HCT116 (cell line): ENCODE measurements at regions not wholly inside any gene's neighbourhood (a gene's known extent, or its start where the extent isn't known, plus 50 kb on each side); places are given as distances from the start of the nearest gene placed in this dataset.

Experiments
- ATAC-seq: fragments of 200-7000 bp; cut with Tn5 transposase; 2 replicates; pipeline ENCODE4 v1.9.1; 2020; ENCODE audit warnings: mild to moderate bottlenecking, moderate library complexity
- BruUV-seq: library from RNA; stranded (reverse); fragments of 400-500 nt; replicated peaks from 2 replicates; lab custom pipeline; 2021; lab: Mats Ljungman, UMichigan
- CTCF ChIA-PET: fragments of 300-600 bp; sonication (Branson Sonifier 250); formaldehyde crosslinking; loops from one replicate; lab custom pipeline; 2021; ENCODE audit warnings: antibody characterized with exemption; lab: Charles Lee
- POLR2A ChIA-PET: fragments of 300-600, 350-600 bp; sonication (Branson Sonifier 250); formaldehyde crosslinking; loops from one replicate; lab custom pipeline; 2021; ENCODE audit warnings: antibody characterized with exemption; lab: Charles Lee
- RAD21 ChIA-PET, 2 experiments: fragments of 300-600 bp; sonication (Branson Sonifier 250); formaldehyde crosslinking; loops; one replicate each; lab custom pipeline; 2023; ENCODE audit warnings: low total read pairs in 2 of 2; ENCODE audit not compliant: uncharacterized antibody in 2 of 2, unreplicated experiment in 2 of 2, low non-redundant PET in 1 of 2; lab: Charles Lee
- DNase-seq: peaks from one replicate; pipeline ENCODE4 v3.0.0-alpha.2; 2010; ENCODE audit warnings: low read depth, low spot score
- H2AFZ ChIP-seq: fragments of 200-600 bp; shearing (Covaris generic), sonication (generic); 2 replicates; pipeline ENCODE4 v1.6.1; 2017; ENCODE audit warnings: low read depth, mixed run types, mixed read lengths, antibody characterized with exemption, low read length; ENCODE audit not compliant: poor library complexity, severe bottlenecking
- H3K27ac ChIP-seq: 2 replicates; pipeline ENCODE4 v1.5.1; 2012; ENCODE audit warnings: low read depth, low read length
- H3K27me3 ChIP-seq: fragments of 200-600 bp; sonication (generic); 2 replicates; pipeline ENCODE4 v1.6.1; 2016; ENCODE audit warnings: mixed run types, low read length, mixed read lengths; ENCODE audit not compliant: insufficient read depth
- H3K36me3 ChIP-seq, 2 experiments: fragments of 200-500 bp in 1 of 2; fragments of 200-600 bp in 1 of 2; sonication (Bioruptor generic) in 1 of 2; sonication (generic) in 1 of 2; 2 replicates each; pipeline versions ENCODE4 v1.5.1 to v1.6.1; 2014 to 2016; ENCODE audit warnings: low read length in 2 of 2, inconsistent platforms in 1 of 2, mixed read lengths in 1 of 2, mixed run types in 1 of 2; ENCODE audit not compliant: insufficient read depth in 2 of 2, control insufficient read depth in 1 of 2
- H3K4me1 ChIP-seq, 2 experiments: fragments of 200-600 bp in 1 of 2; sonication (generic) in 1 of 2; 2 replicates each; pipeline versions ENCODE4 v1.5.1 to v1.6.1; 2012 to 2017; ENCODE audit warnings: low read length in 2 of 2, inconsistent platforms in 1 of 2, mild to moderate bottlenecking in 1 of 2, mixed read lengths in 1 of 2, mixed run types in 1 of 2, moderate library complexity in 1 of 2; ENCODE audit not compliant: insufficient read depth in 2 of 2, control insufficient read depth in 1 of 2
- H3K4me2 ChIP-seq: fragments of 200-600 bp; sonication (generic); 2 replicates; pipeline ENCODE4 v1.6.1; 2017; ENCODE audit warnings: mixed run types, low read length, mixed read lengths
- H3K4me3 ChIP-seq, 2 experiments: fragments of 200-600 bp in 1 of 2; sonication (generic) in 1 of 2; replicated peaks in 1 of 2; 2 replicates each; pipeline ENCODE4 v1.5.1; 2011 to 2016; ENCODE audit warnings: low read length in 2 of 2, control low read depth in 1 of 2, low read depth in 1 of 2, mild to moderate bottlenecking in 1 of 2, mixed read lengths in 1 of 2, mixed run types in 1 of 2
- H3K79me2 ChIP-seq: fragments of 200-600 bp; sonication (generic); 2 replicates; pipeline ENCODE4 v1.6.1; 2017; ENCODE audit warnings: mild to moderate bottlenecking, mixed run types, low read length, moderate library complexity, mixed read lengths; ENCODE audit not compliant: insufficient read depth
- H3K9ac ChIP-seq: fragments of 200-600 bp; sonication (generic); 2 replicates; pipeline ENCODE4 v1.6.1; 2016; ENCODE audit warnings: low read length, mixed read lengths
- H3K9me2 ChIP-seq: fragments of 200-600 bp; sonication (generic), shearing (Covaris generic); 2 replicates; pipeline ENCODE4 v1.6.1; 2017; ENCODE audit warnings: mixed run types, mild to moderate bottlenecking, moderate library complexity; ENCODE audit not compliant: insufficient read depth
- H3K9me3 ChIP-seq, 2 experiments: fragments of 200-500 bp in 1 of 2; fragments of 200-600 bp in 1 of 2; sonication (Bioruptor generic) in 1 of 2; sonication (generic) in 1 of 2; 2 replicates each; pipeline ENCODE4 v1.6.1; 2014 to 2017; ENCODE audit warnings: low read length in 2 of 2, mixed read lengths in 2 of 2, inconsistent platforms in 1 of 2, low read depth in 1 of 2, mild to moderate bottlenecking in 1 of 2, mixed run types in 1 of 2, moderate library complexity in 1 of 2; ENCODE audit not compliant: control insufficient read depth in 1 of 2, insufficient read depth in 1 of 2
- H4K20me1 ChIP-seq: fragments of 200-600 bp; sonication (generic), shearing (Covaris generic); 2 replicates; pipeline ENCODE4 v1.6.1; 2017; ENCODE audit warnings: mixed run types, mild to moderate bottlenecking, moderate library complexity; ENCODE audit not compliant: insufficient read depth
- CEBPB ChIP-seq: IDR thresholded peaks from 2 replicates; pipeline ENCODE4 v1.6.1; 2012; ENCODE audit warnings: low read depth
- EGR1 ChIP-seq: IDR thresholded peaks from 2 replicates; pipeline ENCODE4 v1.6.1; 2012; ENCODE audit warnings: low read depth
- ELF1 ChIP-seq: IDR thresholded peaks from 2 replicates; pipeline ENCODE4 v1.6.1; 2012; ENCODE audit warnings: low read depth, borderline replicate concordance
- EZH2phosphoT487 ChIP-seq: fragments of 200-600 bp; IDR thresholded peaks from 2 replicates; pipeline ENCODE4 v1.6.1; 2018; ENCODE audit warnings: antibody characterized with exemption, borderline replicate concordance
- FOSL1 ChIP-seq: IDR thresholded peaks from 2 replicates; pipeline ENCODE4 v1.6.1; 2012; ENCODE audit warnings: low read depth
- POLR2A ChIP-seq: IDR thresholded peaks from 2 replicates; pipeline ENCODE4 v1.7.0; 2011; ENCODE audit warnings: borderline replicate concordance; ENCODE audit not compliant: insufficient read depth, insufficient read length; ENCODE audit errors: extremely low read depth
- POLR2AphosphoS5 ChIP-seq: IDR thresholded peaks from 2 replicates; pipeline ENCODE4 v1.6.1; 2011; ENCODE audit warnings: mild to moderate bottlenecking, low read depth, low read length, moderate library complexity
- RAD21 ChIP-seq: IDR thresholded peaks from 2 replicates; pipeline ENCODE4 v1.6.1; 2012; ENCODE audit warnings: low read depth, mild to moderate bottlenecking
- SIN3A ChIP-seq: IDR thresholded peaks from 2 replicates; pipeline ENCODE4 v1.6.1; 2012; ENCODE audit warnings: low read depth
- SP1 ChIP-seq: IDR thresholded peaks from 2 replicates; pipeline ENCODE4 v1.6.1; 2012; ENCODE audit warnings: low read depth
- SRF ChIP-seq: IDR thresholded peaks from 2 replicates; pipeline ENCODE4 v1.6.1; 2012; ENCODE audit warnings: low read depth
- TCF7L2 ChIP-seq: IDR thresholded peaks from 2 replicates; pipeline ENCODE4 v1.7.0; 2011; ENCODE audit warnings: borderline replicate concordance, inconsistent platforms; ENCODE audit not compliant: insufficient read depth, insufficient read length; ENCODE audit errors: extremely low read depth
- YY1 ChIP-seq: IDR thresholded peaks from 2 replicates; pipeline ENCODE4 v1.6.1; 2011; ENCODE audit warnings: low read length, low read depth, moderate library complexity, mild to moderate bottlenecking; ENCODE audit not compliant: insufficient replicate concordance; ENCODE audit errors: extremely low read depth
- ZFX ChIP-seq: fragments of 450-650 bp; IDR thresholded peaks from 2 replicates; pipeline ENCODE4 v1.6.1; 2017
- ZNF274 ChIP-seq: fragments of 200-500 bp; sonication (Bioruptor generic); IDR thresholded peaks from 2 replicates; pipeline ENCODE4 v1.6.1; 2014; ENCODE audit warnings: mild to moderate bottlenecking, low read depth, low read length, inconsistent platforms
- intact Hi-C: fragments of 100-400 bp; cut with micrococcal nuclease; formaldehyde crosslinking; loops from 2 replicates; pipeline ENCODE4 v1.10.0; 2022
- TF ChIP-seq, protein P1 (sequence below): IDR thresholded peaks from 2 replicates; pipeline ENCODE4 v1.6.1; 2011; ENCODE audit warnings: mild to moderate bottlenecking, low read length, moderate library complexity; ENCODE audit not compliant: insufficient replicate concordance; ENCODE audit errors: extremely low read depth
- TF ChIP-seq, protein P2 (sequence below): IDR thresholded peaks from 2 replicates; pipeline ENCODE4 v1.6.1; 2012
- TF ChIP-seq, protein P3 (sequence below): IDR thresholded peaks from 2 replicates; pipeline ENCODE4 v1.6.1; 2012; ENCODE audit warnings: low read depth
- TF ChIP-seq, protein P4 (sequence below): IDR thresholded peaks from 2 replicates; pipeline ENCODE4 v1.6.1; 2012

DNA sequence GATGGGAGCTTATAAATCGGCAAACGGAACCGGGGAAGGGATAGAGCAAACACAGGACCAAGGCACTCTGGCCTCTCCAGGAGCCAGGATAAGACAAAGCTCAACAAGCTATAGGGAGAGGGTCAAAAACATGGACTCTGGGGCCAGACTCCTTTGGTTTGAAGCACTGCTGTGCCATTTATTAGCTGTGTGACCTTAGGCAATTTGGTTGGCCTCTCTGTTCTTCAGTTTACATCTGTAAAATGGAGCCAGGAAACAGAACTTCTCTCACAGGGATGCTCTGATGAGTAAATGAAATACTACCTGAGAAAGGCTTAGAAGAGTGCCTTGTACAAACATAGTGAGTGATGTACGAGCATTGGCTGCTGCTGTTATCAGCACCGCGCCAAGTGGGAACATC lies 213.3 kb upstream of the PWP1 start:
- TF ChIP-seq SIN3A: no peak
- TF ChIP-seq ELF1: no peak
- TF ChIP-seq, protein P1, sequence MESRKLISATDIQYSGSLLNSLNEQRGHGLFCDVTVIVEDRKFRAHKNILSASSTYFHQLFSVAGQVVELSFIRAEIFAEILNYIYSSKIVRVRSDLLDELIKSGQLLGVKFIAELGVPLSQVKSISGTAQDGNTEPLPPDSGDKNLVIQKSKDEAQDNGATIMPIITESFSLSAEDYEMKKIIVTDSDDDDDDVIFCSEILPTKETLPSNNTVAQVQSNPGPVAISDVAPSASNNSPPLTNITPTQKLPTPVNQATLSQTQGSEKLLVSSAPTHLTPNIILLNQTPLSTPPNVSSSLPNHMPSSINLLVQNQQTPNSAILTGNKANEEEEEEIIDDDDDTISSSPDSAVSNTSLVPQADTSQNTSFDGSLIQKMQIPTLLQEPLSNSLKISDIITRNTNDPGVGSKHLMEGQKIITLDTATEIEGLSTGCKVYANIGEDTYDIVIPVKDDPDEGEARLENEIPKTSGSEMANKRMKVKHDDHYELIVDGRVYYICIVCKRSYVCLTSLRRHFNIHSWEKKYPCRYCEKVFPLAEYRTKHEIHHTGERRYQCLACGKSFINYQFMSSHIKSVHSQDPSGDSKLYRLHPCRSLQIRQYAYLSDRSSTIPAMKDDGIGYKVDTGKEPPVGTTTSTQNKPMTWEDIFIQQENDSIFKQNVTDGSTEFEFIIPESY: no peak
- TF ChIP-seq, protein P2, sequence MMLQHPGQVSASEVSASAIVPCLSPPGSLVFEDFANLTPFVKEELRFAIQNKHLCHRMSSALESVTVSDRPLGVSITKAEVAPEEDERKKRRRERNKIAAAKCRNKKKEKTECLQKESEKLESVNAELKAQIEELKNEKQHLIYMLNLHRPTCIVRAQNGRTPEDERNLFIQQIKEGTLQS: no peak
- TF ChIP-seq ZNF274: no peak
- no peak for TF ChIP-seq POLR2A
- no peak for TF ChIP-seq YY1
- no peak for TF ChIP-seq RAD21
- no peak for TF ChIP-seq POLR2AphosphoS5
- TF ChIP-seq TCF7L2: no peak
- no peak for TF ChIP-seq FOSL1
- no peak for TF ChIP-seq EGR1
- no peak for TF ChIP-seq SP1
- TF ChIP-seq ZFX: no peak
- no peak for TF ChIP-seq CEBPB
- TF ChIP-seq SRF: no peak
- no peak for TF ChIP-seq EZH2phosphoT487
- TF ChIP-seq, protein P3, sequence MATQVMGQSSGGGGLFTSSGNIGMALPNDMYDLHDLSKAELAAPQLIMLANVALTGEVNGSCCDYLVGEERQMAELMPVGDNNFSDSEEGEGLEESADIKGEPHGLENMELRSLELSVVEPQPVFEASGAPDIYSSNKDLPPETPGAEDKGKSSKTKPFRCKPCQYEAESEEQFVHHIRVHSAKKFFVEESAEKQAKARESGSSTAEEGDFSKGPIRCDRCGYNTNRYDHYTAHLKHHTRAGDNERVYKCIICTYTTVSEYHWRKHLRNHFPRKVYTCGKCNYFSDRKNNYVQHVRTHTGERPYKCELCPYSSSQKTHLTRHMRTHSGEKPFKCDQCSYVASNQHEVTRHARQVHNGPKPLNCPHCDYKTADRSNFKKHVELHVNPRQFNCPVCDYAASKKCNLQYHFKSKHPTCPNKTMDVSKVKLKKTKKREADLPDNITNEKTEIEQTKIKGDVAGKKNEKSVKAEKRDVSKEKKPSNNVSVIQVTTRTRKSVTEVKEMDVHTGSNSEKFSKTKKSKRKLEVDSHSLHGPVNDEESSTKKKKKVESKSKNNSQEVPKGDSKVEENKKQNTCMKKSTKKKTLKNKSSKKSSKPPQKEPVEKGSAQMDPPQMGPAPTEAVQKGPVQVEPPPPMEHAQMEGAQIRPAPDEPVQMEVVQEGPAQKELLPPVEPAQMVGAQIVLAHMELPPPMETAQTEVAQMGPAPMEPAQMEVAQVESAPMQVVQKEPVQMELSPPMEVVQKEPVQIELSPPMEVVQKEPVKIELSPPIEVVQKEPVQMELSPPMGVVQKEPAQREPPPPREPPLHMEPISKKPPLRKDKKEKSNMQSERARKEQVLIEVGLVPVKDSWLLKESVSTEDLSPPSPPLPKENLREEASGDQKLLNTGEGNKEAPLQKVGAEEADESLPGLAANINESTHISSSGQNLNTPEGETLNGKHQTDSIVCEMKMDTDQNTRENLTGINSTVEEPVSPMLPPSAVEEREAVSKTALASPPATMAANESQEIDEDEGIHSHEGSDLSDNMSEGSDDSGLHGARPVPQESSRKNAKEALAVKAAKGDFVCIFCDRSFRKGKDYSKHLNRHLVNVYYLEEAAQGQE: no peak
- TF ChIP-seq, protein P4, sequence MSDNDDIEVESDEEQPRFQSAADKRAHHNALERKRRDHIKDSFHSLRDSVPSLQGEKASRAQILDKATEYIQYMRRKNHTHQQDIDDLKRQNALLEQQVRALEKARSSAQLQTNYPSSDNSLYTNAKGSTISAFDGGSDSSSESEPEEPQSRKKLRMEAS: no peak
- RAD21 ChIA-PET: no interaction called here
- no peak overlapping the region for H3K4me2 ChIP-seq
- H3K9me3 ChIP-seq: no peaks in the 10 kb centered on the region
- no peaks in the 10 kb centered on the region for H3K27me3 ChIP-seq
- CTCF ChIA-PET: no interaction called here
- H3K27ac ChIP-seq: no peak overlapping the region
- DNase-seq (no peak), ATAC-seq (no peak)
- no peaks in the 10 kb centered on the region for H4K20me1 ChIP-seq
- POLR2A ChIA-PET: no interaction called here
- H2AFZ ChIP-seq: no peak overlapping the region
- H3K9ac ChIP-seq: no peak overlapping the region
- H3K4me3 ChIP-seq: no peak overlapping the region
- no peaks in the 10 kb centered on the region for H3K4me1 ChIP-seq
- no peaks in the 10 kb centered on the region for H3K9me2 ChIP-seq
- H3K79me2 ChIP-seq: no peaks in the 10 kb centered on the region
- no TSS peak for BruUV-seq
- intact Hi-C loops: no loop called here
- no peaks in the 10 kb centered on the region for H3K36me3 ChIP-seq
